Astrocyte (in vitro differentiated cells and primary cell): ENCODE measurements at regions not wholly inside any gene's neighbourhood (a gene's known extent, or its start where the extent isn't known, plus 50 kb on each side); places are given as distances from the start of the nearest gene placed in this dataset.

Source experiments
- DNase-seq: peaks from one replicate; pipeline ENCODE4 v3.0.0-alpha.2; 2010; ENCODE audit warnings: low read depth
- FAIRE-seq: peaks from 2 replicates; lab custom pipeline; 2011; peaks lifted over from hg19 to GRCh38; lab: Jason Lieb, UNC
- H2AFZ ChIP-seq: 2 replicates; pipeline ENCODE4 v1.6.0; 2012; ENCODE audit warnings: low read depth, low read length, inconsistent platforms
- H3K27ac ChIP-seq: 2 replicates; pipeline ENCODE4 v1.5.1; 2011; ENCODE audit warnings: low read depth, low read length, inconsistent platforms
- H3K27me3 ChIP-seq: 2 replicates; pipeline ENCODE4 v1.6.0; 2011; ENCODE audit warnings: low read length, inconsistent platforms; ENCODE audit not compliant: insufficient read depth
- H3K36me3 ChIP-seq: 2 replicates; pipeline ENCODE4 v1.5.1; 2011; ENCODE audit warnings: low read length, inconsistent platforms; ENCODE audit not compliant: insufficient read depth
- H3K4me1 ChIP-seq: 2 replicates; pipeline ENCODE4 v1.5.1; 2011; ENCODE audit warnings: low read length, inconsistent platforms; ENCODE audit not compliant: insufficient read depth
- H3K4me2 ChIP-seq: 2 replicates; pipeline ENCODE4 v1.6.0; 2012; ENCODE audit warnings: low read length, inconsistent platforms
- H3K4me3 ChIP-seq: 2 replicates; pipeline ENCODE4 v1.5.1; 2011; ENCODE audit warnings: low read depth, mild to moderate bottlenecking, low read length, inconsistent platforms; ENCODE audit not compliant: insufficient read depth
- H3K79me2 ChIP-seq: 2 replicates; pipeline ENCODE4 v1.6.0; 2012; ENCODE audit warnings: mild to moderate bottlenecking, low read length, inconsistent platforms; ENCODE audit not compliant: insufficient read depth
- H3K9ac ChIP-seq: 2 replicates; pipeline ENCODE4 v1.6.0; 2012; ENCODE audit warnings: mild to moderate bottlenecking, low read length, inconsistent platforms
- H3K9me3 ChIP-seq: 2 replicates; pipeline ENCODE4 v1.5.1; 2012; ENCODE audit warnings: low read depth, mild to moderate bottlenecking, low read length, inconsistent platforms; ENCODE audit not compliant: insufficient read depth
- H4K20me1 ChIP-seq: 2 replicates; pipeline ENCODE4 v1.6.0; 2012; ENCODE audit warnings: low read length, inconsistent platforms; ENCODE audit not compliant: insufficient read depth
- H3K27ac Mint-ChIP-seq: one replicate; pipeline ENCODE4 v1.8.0; 2021; ENCODE audit warnings: mild to moderate bottlenecking, mixed read lengths; ENCODE audit not compliant: unreplicated experiment
- H3K27me3 Mint-ChIP-seq: one replicate; pipeline ENCODE4 v1.8.0; 2021; ENCODE audit warnings: low read depth, mixed read lengths; ENCODE audit not compliant: unreplicated experiment
- H3K36me3 Mint-ChIP-seq: one replicate; pipeline ENCODE4 v1.8.0; 2021; ENCODE audit warnings: low read depth, mixed read lengths; ENCODE audit not compliant: unreplicated experiment
- H3K4me1 Mint-ChIP-seq: one replicate; pipeline ENCODE4 v1.8.0; 2021; ENCODE audit warnings: low read depth, mixed read lengths; ENCODE audit not compliant: unreplicated experiment
- H3K4me3 Mint-ChIP-seq: one replicate; pipeline ENCODE4 v1.8.0; 2021; ENCODE audit warnings: mild to moderate bottlenecking, moderate library complexity, mixed read lengths; ENCODE audit not compliant: unreplicated experiment
- H3K9me3 Mint-ChIP-seq: one replicate; pipeline ENCODE4 v1.8.0; 2021; ENCODE audit warnings: mild to moderate bottlenecking, mixed read lengths; ENCODE audit not compliant: unreplicated experiment
- EZH2 ChIP-seq: IDR thresholded peaks from 2 replicates; pipeline ENCODE4 v1.6.1; 2012; ENCODE audit warnings: mild to moderate bottlenecking, low read length, inconsistent platforms; ENCODE audit not compliant: insufficient read depth
- TF ChIP-seq, protein P1 (sequence below): IDR thresholded peaks from 2 replicates; pipeline ENCODE4 v1.5.1; 2011; ENCODE audit warnings: low read depth, mild to moderate bottlenecking, inconsistent platforms, low read length, moderate library complexity; ENCODE audit not compliant: insufficient read depth

DNA sequence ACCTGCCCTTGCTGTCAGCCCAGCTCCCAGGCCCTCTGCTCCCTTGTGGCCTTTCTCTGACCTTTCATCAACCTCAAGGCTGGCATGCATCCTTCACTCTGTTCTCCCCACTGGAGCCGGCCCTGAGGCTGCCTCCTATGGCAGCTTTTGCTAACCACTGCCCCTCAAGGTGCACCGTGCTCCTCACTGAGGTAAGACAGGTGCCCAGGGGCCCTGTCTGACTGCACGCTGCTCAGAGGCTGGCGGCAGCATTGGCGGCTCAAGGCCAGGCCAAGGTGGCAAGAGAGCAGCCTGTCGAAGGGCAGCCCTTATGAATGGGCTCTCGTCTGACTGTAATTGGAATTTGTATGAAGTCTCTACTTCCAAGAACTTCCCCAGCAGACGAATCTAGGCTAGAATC is 172.6 kb downstream of the ZNF248 start:
- H3K9ac ChIP-seq: no peak overlapping the region
- H3K36me3 ChIP-seq: no peaks in the 10 kb centered on the region
- no peaks in the 10 kb centered on the region for H3K27me3 ChIP-seq
- H3K9me3 Mint-ChIP-seq: peaks cover 18% of the 10 kb centered on the region
- FAIRE-seq (no peak), DNase-seq (no peak)
- H3K27ac ChIP-seq: no peak overlapping the region
- no peaks in the 10 kb centered on the region for H3K4me1 ChIP-seq
- no peaks in the 10 kb centered on the region for H3K4me1 Mint-ChIP-seq
- TF ChIP-seq, protein P1, sequence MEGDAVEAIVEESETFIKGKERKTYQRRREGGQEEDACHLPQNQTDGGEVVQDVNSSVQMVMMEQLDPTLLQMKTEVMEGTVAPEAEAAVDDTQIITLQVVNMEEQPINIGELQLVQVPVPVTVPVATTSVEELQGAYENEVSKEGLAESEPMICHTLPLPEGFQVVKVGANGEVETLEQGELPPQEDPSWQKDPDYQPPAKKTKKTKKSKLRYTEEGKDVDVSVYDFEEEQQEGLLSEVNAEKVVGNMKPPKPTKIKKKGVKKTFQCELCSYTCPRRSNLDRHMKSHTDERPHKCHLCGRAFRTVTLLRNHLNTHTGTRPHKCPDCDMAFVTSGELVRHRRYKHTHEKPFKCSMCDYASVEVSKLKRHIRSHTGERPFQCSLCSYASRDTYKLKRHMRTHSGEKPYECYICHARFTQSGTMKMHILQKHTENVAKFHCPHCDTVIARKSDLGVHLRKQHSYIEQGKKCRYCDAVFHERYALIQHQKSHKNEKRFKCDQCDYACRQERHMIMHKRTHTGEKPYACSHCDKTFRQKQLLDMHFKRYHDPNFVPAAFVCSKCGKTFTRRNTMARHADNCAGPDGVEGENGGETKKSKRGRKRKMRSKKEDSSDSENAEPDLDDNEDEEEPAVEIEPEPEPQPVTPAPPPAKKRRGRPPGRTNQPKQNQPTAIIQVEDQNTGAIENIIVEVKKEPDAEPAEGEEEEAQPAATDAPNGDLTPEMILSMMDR: no peak
- TF ChIP-seq EZH2: no peak
- no peaks in the 10 kb centered on the region for H4K20me1 ChIP-seq
- no peak overlapping the region for H3K4me2 ChIP-seq
- H3K27ac Mint-ChIP-seq: no peak overlapping the region
- no peak overlapping the region for H2AFZ ChIP-seq
- H3K79me2 ChIP-seq: no peaks in the 10 kb centered on the region
- peaks cover 10% of the 10 kb centered on the region for H3K9me3 ChIP-seq
- no peak overlapping the region for H3K4me3 ChIP-seq
- H3K27me3 Mint-ChIP-seq: no peaks in the 10 kb centered on the region
- no peaks in the 10 kb centered on the region for H3K36me3 Mint-ChIP-seq
- H3K4me3 Mint-ChIP-seq: no peak overlapping the region

DNA sequence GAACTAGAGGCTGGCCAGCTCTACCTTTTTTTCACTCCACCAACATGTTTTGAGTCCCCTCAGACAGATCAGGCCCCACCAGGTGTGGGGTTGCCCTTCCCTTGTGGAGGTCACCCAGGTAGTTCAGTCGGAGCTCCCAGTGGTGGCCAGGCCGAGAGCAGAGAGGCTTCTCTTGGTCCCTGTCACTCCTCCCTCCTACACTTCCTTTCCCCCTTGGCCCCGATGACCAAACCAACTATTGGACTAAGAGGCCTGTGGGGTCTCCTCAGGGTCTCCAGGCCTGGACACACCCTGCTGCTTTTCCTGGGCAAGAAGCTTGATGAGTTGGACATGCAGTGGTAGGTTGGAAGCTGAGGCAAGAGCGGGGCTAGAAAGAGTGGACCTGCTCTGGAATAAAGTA is 174.8 kb downstream of the ZNF248 start:
- Mint-ChIP-seq H3K4me3 (no peak overlapping the region), H3K9me3 (peaks cover 23% of the 10 kb centered on the region)

DNA sequence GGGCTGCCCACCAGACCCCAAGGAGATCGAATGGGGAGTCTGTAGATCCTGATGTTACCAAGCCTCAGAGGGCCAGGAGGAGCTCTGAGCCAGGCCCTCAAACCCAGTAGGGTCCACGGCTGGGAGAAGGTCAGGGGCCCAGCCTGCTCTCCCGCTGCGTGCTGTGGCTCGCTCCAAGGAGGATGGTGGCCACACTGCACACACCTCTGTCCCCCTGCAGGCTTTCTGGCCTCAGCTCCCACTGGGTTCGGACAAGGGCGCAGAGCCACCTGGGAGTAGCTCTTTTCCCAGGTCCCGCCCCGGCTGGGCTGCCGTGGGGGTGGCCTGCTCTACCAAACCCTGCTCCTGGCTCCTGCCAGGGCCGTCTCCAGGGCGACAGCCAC is 175.8 kb downstream of the ZNF248 start:
- Histone ChIP-seq H3K79me2 (no peaks in the 10 kb centered on the region), H3K4me3 (no peak overlapping the region), H4K20me1 (no peaks in the 10 kb centered on the region), H2AFZ (no peak overlapping the region), H3K36me3 (no peaks in the 10 kb centered on the region), H3K27ac (no peak overlapping the region), H3K27me3 (no peaks in the 10 kb centered on the region), H3K9me3 (peaks cover 8% of the 10 kb centered on the region), H3K4me2 (no peak overlapping the region), H3K4me1 (no peaks in the 10 kb centered on the region), H3K9ac (no peak overlapping the region)
- FAIRE-seq: no peak
- Mint-ChIP-seq H3K27me3 (no peaks in the 10 kb centered on the region), H3K27ac (no peak overlapping the region), H3K4me1 (no peaks in the 10 kb centered on the region), H3K9me3 (peaks cover 19% of the 10 kb centered on the region), H3K36me3 (no peaks in the 10 kb centered on the region), H3K4me3 (no peak overlapping the region)
- no peak for TF ChIP-seq EZH2
- TF ChIP-seq, protein P1: no peak
- no peak for DNase-seq

More for the DNA sequence above, 174.8 kb downstream of the ZNF248 start:
- FAIRE-seq (no peak), DNase-seq (no peak)
- Histone ChIP-seq H3K79me2 (no peaks in the 10 kb centered on the region), H3K27me3 (no peaks in the 10 kb centered on the region), H3K4me2 (no peak overlapping the region), H3K36me3 (no peaks in the 10 kb centered on the region), H3K4me1 (no peaks in the 10 kb centered on the region), H3K4me3 (no peak overlapping the region), H2AFZ (no peak overlapping the region), H4K20me1 (no peaks in the 10 kb centered on the region), H3K9me3 (peaks cover 11% of the 10 kb centered on the region), H3K9ac (no peak overlapping the region), H3K27ac (no peak overlapping the region)
- Mint-ChIP-seq H3K36me3 (no peaks in the 10 kb centered on the region), H3K4me1 (no peaks in the 10 kb centered on the region), H3K27me3 (no peaks in the 10 kb centered on the region), H3K27ac (no peak overlapping the region)
- TF ChIP-seq EZH2: no peak
- TF ChIP-seq, protein P1: no peak
